B cell (primary cell): ENCODE measurements at regions not wholly inside any gene's neighbourhood (a gene's known extent, or its start where the extent isn't known, plus 50 kb on each side); places are given as distances from the start of the nearest gene placed in this dataset.

ENCODE experiments used
- ATAC-seq: fragments of 200-7000 bp; cut with Tn5 transposase; one replicate; pipeline ENCODE4 v1.10.0; 2021; ENCODE audit warnings: low read depth, mild to moderate bottlenecking, moderate number of reproducible peaks, moderate library complexity
- CTCF ChIA-PET: fragments of 350-600 bp; sonication (Branson Sonifier 250); formaldehyde crosslinking; loops from one replicate; lab custom pipeline; 2021; ENCODE audit warnings: antibody characterized with exemption, inconsistent platforms; lab: Charles Lee
- POLR2A ChIA-PET: fragments of 350-600 bp; sonication (Branson Sonifier 250); formaldehyde crosslinking; loops from one replicate; lab custom pipeline; 2021; ENCODE audit warnings: antibody characterized with exemption; lab: Charles Lee
- DNase-seq: peaks from one replicate; pipeline ENCODE4 v3.0.0; 2013
- H2AFZ ChIP-seq: 2 replicates; pipeline ENCODE4 v1.6.1; 2012; ENCODE audit warnings: mild to moderate bottlenecking, low read depth, low read length; ENCODE audit not compliant: insufficient read depth, poor library complexity, severe bottlenecking
- H3K27ac ChIP-seq, 2 donors: 1 replicate in 1 of 2; 2 replicates in 1 of 2; pipeline ENCODE4 v1.5.1; 2012 to 2013; ENCODE audit warnings: low read length in 2 of 2, mild to moderate bottlenecking in 2 of 2, moderate library complexity in 1 of 2
- H3K27me3 ChIP-seq, 4 experiments: fragments of 200-600 bp in 1 of 4; sonication (generic) in 1 of 4; replicated peaks in 1 of 4; 1 replicate in 2 of 4; 2 replicates in 2 of 4; pipeline versions ENCODE4 v1.6.1 to v1.7.0; 2013 to 2016; ENCODE audit warnings: low read length in 3 of 4, mild to moderate bottlenecking in 2 of 4, mixed read lengths in 1 of 4, moderate library complexity in 1 of 4; ENCODE audit not compliant: insufficient read depth in 4 of 4, control insufficient read depth in 3 of 4; ENCODE audit errors: control extremely low read depth in 1 of 4
- H3K36me3 ChIP-seq, 2 experiments: replicated peaks in 1 of 2; 1 replicate in 1 of 2; 2 replicates in 1 of 2; pipeline versions ENCODE4 v1.6.1 to v1.7.1; 2013; ENCODE audit warnings: low read length in 1 of 2; ENCODE audit not compliant: insufficient read depth in 2 of 2, control insufficient read depth in 1 of 2; ENCODE audit errors: control extremely low read depth in 1 of 2, extremely low read depth in 1 of 2
- H3K4me1 ChIP-seq, 2 donors: fragments of 200-600 bp in 1 of 2; sonication (generic) in 1 of 2; 1 replicate in 1 of 2; 2 replicates in 1 of 2; pipeline versions ENCODE4 v1.5.1 to v1.6.1; 2013 to 2017; ENCODE audit warnings: low read length in 2 of 2; ENCODE audit not compliant: control insufficient read depth in 2 of 2, insufficient read depth in 2 of 2
- H3K4me2 ChIP-seq: replicated peaks from 2 replicates; pipeline ENCODE3; 2012; ENCODE audit warnings: mild to moderate bottlenecking, low read depth, low read length; ENCODE audit not compliant: poor library complexity, severe bottlenecking
- H3K4me3 ChIP-seq, 5 experiments: fragments of 200-600 bp in 1 of 5; sonication (generic) in 1 of 5; 1 replicate in 3 of 5; 2 replicates in 2 of 5; pipeline versions ENCODE4 v1.5.1 to v1.7.0; 2011 to 2016; ENCODE audit warnings: low read length in 4 of 5, mild to moderate bottlenecking in 4 of 5, low read depth in 2 of 5, control low read depth in 1 of 5, moderate library complexity in 1 of 5; ENCODE audit not compliant: insufficient read depth in 1 of 5; ENCODE audit errors: control extremely low read depth in 1 of 5, extremely low read depth in 1 of 5
- H3K79me2 ChIP-seq: fragments of 200-600 bp; sonication (generic); one replicate; pipeline ENCODE4 v1.6.0; 2016; ENCODE audit warnings: low read length; ENCODE audit not compliant: control insufficient read depth, insufficient read depth
- H3K9ac ChIP-seq: fragments of 200-600 bp; sonication (generic); 2 replicates; pipeline ENCODE4 v1.6.1; 2017; ENCODE audit warnings: mild to moderate bottlenecking, low read length, moderate library complexity
- H3K9me3 ChIP-seq, 3 donors: one replicate each; pipeline versions ENCODE4 v1.6.1 to v1.7.1; 2013; ENCODE audit warnings: low read length in 2 of 3; ENCODE audit not compliant: control insufficient read depth in 2 of 3, insufficient read depth in 1 of 3; ENCODE audit errors: control extremely low read depth in 1 of 3
- H4K20me1 ChIP-seq: 2 replicates; pipeline ENCODE4 v1.6.0; 2012; ENCODE audit warnings: mild to moderate bottlenecking, low read length; ENCODE audit not compliant: insufficient read depth, control insufficient read depth, poor library complexity, severe bottlenecking
- H3K27ac Mint-ChIP-seq: one replicate; pipeline ENCODE4 v1.8.0; 2021; ENCODE audit warnings: mixed read lengths
- H3K27me3 Mint-ChIP-seq: one replicate; pipeline ENCODE4 v1.8.0; 2021; ENCODE audit warnings: mixed read lengths
- H3K4me1 Mint-ChIP-seq: one replicate; pipeline ENCODE4 v1.8.0; 2021; ENCODE audit warnings: mixed read lengths
- H3K4me3 Mint-ChIP-seq: one replicate; pipeline ENCODE4 v1.8.0; 2021; ENCODE audit warnings: mixed read lengths
- H3K9me3 Mint-ChIP-seq: one replicate; pipeline ENCODE4 v1.8.0; 2022; ENCODE audit warnings: mixed read lengths; ENCODE audit not compliant: insufficient read depth
- CTCF ChIP-seq: fragments of 200-600 bp; IDR thresholded peaks from one replicate; pipeline ENCODE4 v1.8.0; 2022; ENCODE audit warnings: antibody characterized with exemption, mild to moderate bottlenecking
- EZH2 ChIP-seq: IDR thresholded peaks from 2 replicates; pipeline ENCODE4 v1.6.1; 2012; ENCODE audit warnings: borderline replicate concordance, low read depth, mild to moderate bottlenecking, moderate library complexity, low read length; ENCODE audit not compliant: insufficient read depth, poor library complexity, severe bottlenecking
- WGBS: methylation state at CpG from one replicate; pipeline ENCODE4 v1.1.5; 2013; ENCODE audit warnings: missing lambda C conversion rate; ENCODE audit not compliant: insufficient coverage; 5-methylcytosine and 5-hydroxymethylcytosine counted together
- intact Hi-C: fragments of 100-400 bp; cut with micrococcal nuclease; formaldehyde crosslinking; loops from one replicate; pipeline ENCODE4 v1.10.0; 2022

- no peak overlapping the region for H3K27ac Mint-ChIP-seq
- H3K27ac ChIP-seq = no peak overlapping the region
- H3K4me3 ChIP-seq = no peak overlapping the region
- intact Hi-C loops = no loop called here
- no peaks in the 10 kb centered on the region for H3K27me3 ChIP-seq
- H2AFZ ChIP-seq = no peak overlapping the region
- H3K4me1 ChIP-seq = no peaks in the 10 kb centered on the region
- H3K27me3 Mint-ChIP-seq = no peaks in the 10 kb centered on the region
- H3K4me1 Mint-ChIP-seq = no peaks in the 10 kb centered on the region
- H3K9ac ChIP-seq = no peak overlapping the region
- ATAC-seq (no peak), DNase-seq (no peak)
- H3K4me2 ChIP-seq = no peak overlapping the region
- H3K36me3 ChIP-seq = no peaks in the 10 kb centered on the region
- no peak overlapping the region for H3K4me3 Mint-ChIP-seq
- no peaks in the 10 kb centered on the region for H4K20me1 ChIP-seq
- TF ChIP-seq CTCF (no peak), EZH2 (no peak)
- no peaks in the 10 kb centered on the region for H3K79me2 ChIP-seq
- no peaks in the 10 kb centered on the region for H3K9me3 Mint-ChIP-seq
- no peaks in the 10 kb centered on the region for H3K9me3 ChIP-seq
- ChIA-PET POLR2A (no interaction called here), CTCF (interaction anchor here (0.5 to 1.4 kb wide), 4 partner anchors 21 to 53 kb away, joined by 3 to 4 read pairs (median 3); no protein-coding TSS in a partner anchor)
- WGBS = 99% methylated on average over 6 of the region's 16 CpGs
These were observed 131.1 kb downstream of the OLIG3 start for GRCh38 chr6:137362878-137363804.

GRCh38 chr6:137361701-137362100 is 132.5 kb downstream of the OLIG3 start:
- Histone ChIP-seq H2AFZ (no peak overlapping the region), H3K9me3 (no peaks in the 10 kb centered on the region), H3K4me3 (no peak overlapping the region), H3K4me1 (no peaks in the 10 kb centered on the region), H3K79me2 (no peaks in the 10 kb centered on the region), H4K20me1 (no peaks in the 10 kb centered on the region), H3K27me3 (no peaks in the 10 kb centered on the region), H3K36me3 (no peaks in the 10 kb centered on the region), H3K4me2 (no peak overlapping the region), H3K27ac (no peak overlapping the region), H3K9ac (no peak overlapping the region)
- ChIA-PET CTCF (interaction anchor here (1.1 to 1.4 kb wide), 2 partner anchors 19 to 55 kb away, joined by 3 to 4 read pairs; no protein-coding TSS in a partner anchor), POLR2A (no interaction called here)
- ATAC-seq = no peak
- no peak for TF ChIP-seq CTCF
- TF ChIP-seq EZH2 = no peak
- no peaks in the 10 kb centered on the region for H3K4me1 Mint-ChIP-seq
- intact Hi-C loops = no loop called here
- H3K4me3 Mint-ChIP-seq = no peak overlapping the region
- H3K27me3 Mint-ChIP-seq = no peaks in the 10 kb centered on the region
- no peak for DNase-seq
- H3K27ac Mint-ChIP-seq = no peak overlapping the region
- no peaks in the 10 kb centered on the region for H3K9me3 Mint-ChIP-seq
